Common myeloid progenitor, CD34-positive (primary cell): ENCODE measurements at regions not wholly inside any gene's neighbourhood (a gene's known extent, or its start where the extent isn't known, plus 50 kb on each side); places are given as distances from the start of the nearest gene placed in this dataset.

ENCODE experiments used
- CTCF ChIA-PET: fragments of 350-600 bp; sonication (Branson Sonifier 250); formaldehyde crosslinking; loops from one replicate; lab custom pipeline; 2021; ENCODE audit warnings: antibody characterized with exemption; lab: Charles Lee
- POLR2A ChIA-PET: fragments of 350-600 bp; sonication (Branson Sonifier 250); formaldehyde crosslinking; loops from one replicate; lab custom pipeline; 2021; ENCODE audit warnings: antibody characterized with exemption; lab: Charles Lee
- DNase-seq, 3 donors: peaks; one replicate each; pipeline versions ENCODE4 v3.0.0 to v3.0.0-alpha.2; 2013
- H3K27ac ChIP-seq, 2 experiments: 1 replicate in 1 of 2; 2 replicates in 1 of 2; pipeline ENCODE4 v1.7.0; 2013; ENCODE audit warnings: inconsistent platforms in 2 of 2, low read length in 2 of 2, mild to moderate bottlenecking in 2 of 2, low read depth in 1 of 2, moderate library complexity in 1 of 2; ENCODE audit not compliant: severe bottlenecking in 2 of 2, insufficient read depth in 1 of 2, poor library complexity in 1 of 2
- H3K27me3 ChIP-seq, 5 experiments: replicated peaks in 2 of 5; 1 replicate in 3 of 5; 2 replicates in 2 of 5; pipeline versions ENCODE4 v1.6.1 to v1.7.0; 2013; ENCODE audit warnings: low read length in 4 of 5, mild to moderate bottlenecking in 2 of 5, moderate library complexity in 2 of 5, inconsistent platforms in 1 of 5; ENCODE audit not compliant: insufficient read depth in 5 of 5, control insufficient read depth in 4 of 5
- H3K36me3 ChIP-seq, 4 experiments: 1 replicate in 2 of 4; 2 replicates in 2 of 4; pipeline versions ENCODE4 v1.6.1 to v1.7.0; 2013; ENCODE audit warnings: low read length in 3 of 4, control low read depth in 1 of 4, mild to moderate bottlenecking in 1 of 4; ENCODE audit not compliant: control insufficient read depth in 4 of 4, insufficient read depth in 4 of 4
- H3K4me1 ChIP-seq, 4 experiments: 1 replicate in 3 of 4; 2 replicates in 1 of 4; pipeline versions ENCODE4 v1.6.1 to v1.7.1; 2013; ENCODE audit warnings: low read length in 3 of 4, mild to moderate bottlenecking in 3 of 4, control low read depth in 1 of 4, inconsistent platforms in 1 of 4, moderate library complexity in 1 of 4; ENCODE audit not compliant: control insufficient read depth in 4 of 4, insufficient read depth in 4 of 4; ENCODE audit errors: control extremely low read depth in 1 of 4
- H3K4me3 ChIP-seq, 7 experiments: 1 replicate in 4 of 7; 2 replicates in 3 of 7; pipeline versions ENCODE4 v1.5.1 to v1.7.0; 2013; ENCODE audit warnings: mild to moderate bottlenecking in 7 of 7, low read length in 6 of 7, moderate library complexity in 6 of 7, inconsistent platforms in 2 of 7, low read depth in 2 of 7, control low read depth in 1 of 7; ENCODE audit not compliant: insufficient read depth in 4 of 7, control insufficient read depth in 1 of 7; ENCODE audit errors: extremely low read depth in 1 of 7
- H3K9me3 ChIP-seq, 5 experiments: 1 replicate in 4 of 5; 2 replicates in 1 of 5; pipeline versions ENCODE4 v1.6.1 to v1.7.1; 2013; ENCODE audit warnings: low read length in 4 of 5, mild to moderate bottlenecking in 2 of 5, inconsistent platforms in 1 of 5, low read depth in 1 of 5, moderate library complexity in 1 of 5; ENCODE audit not compliant: control insufficient read depth in 4 of 5, insufficient read depth in 2 of 5; ENCODE audit errors: control extremely low read depth in 1 of 5
- WGBS: methylation state at CpG from one replicate; pipeline ENCODE4 v1.1.5; 2013; ENCODE audit not compliant: insufficient coverage; 5-methylcytosine and 5-hydroxymethylcytosine counted together

DNA sequence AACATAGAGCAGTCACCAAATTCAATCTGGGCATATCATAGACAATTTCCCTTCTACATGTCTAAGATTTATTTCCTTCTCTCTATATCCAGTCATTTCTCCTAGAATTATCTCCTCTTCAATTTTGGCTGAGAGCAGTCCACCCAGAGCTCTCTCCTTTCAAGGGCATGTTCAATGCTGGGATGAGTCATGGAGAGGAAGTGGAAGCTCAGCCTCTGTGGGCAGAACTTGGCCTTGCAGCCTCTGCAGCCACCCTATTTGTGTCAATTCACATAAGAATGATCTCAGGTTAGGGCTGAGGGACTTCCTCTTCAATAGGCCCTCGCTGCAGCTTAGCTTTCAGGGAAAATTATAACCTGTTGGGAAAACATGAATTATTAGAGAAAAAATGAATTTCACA is 560.8 kb downstream of the POM121L12 start:
- no peak for DNase-seq
- ChIA-PET POLR2A (no interaction called here), CTCF (no interaction called here)
- no peaks in the 10 kb centered on the region for H3K9me3 ChIP-seq
- no peak overlapping the region for H3K4me3 ChIP-seq
- no peak overlapping the region for H3K27ac ChIP-seq
- H3K36me3 ChIP-seq, result no peaks in the 10 kb centered on the region
- H3K27me3 ChIP-seq, result no peaks in the 10 kb centered on the region
- no peaks in the 10 kb centered on the region for H3K4me1 ChIP-seq
- WGBS, result no CpG with 5 or more reads among the region's 1 CpG

DNA sequence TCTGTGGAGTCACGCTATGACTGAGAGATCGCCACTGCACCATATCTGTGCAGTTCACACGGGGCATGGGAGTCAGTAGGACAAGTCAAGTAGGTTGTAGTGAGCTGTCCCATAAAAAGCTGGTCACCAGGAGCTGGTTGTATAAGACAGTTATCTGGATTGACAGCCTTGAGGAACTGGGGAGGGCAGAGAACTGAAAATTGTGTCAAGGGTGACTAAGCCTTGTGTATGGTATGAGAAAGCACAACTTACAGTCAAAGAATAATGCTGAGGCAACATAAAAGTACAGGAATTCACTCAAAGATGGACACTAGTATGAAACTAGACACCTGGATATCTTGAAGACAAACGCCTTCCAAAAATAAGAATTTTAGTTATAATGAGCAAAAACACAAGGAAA is 564.9 kb downstream of the POM121L12 start:
- ChIA-PET POLR2A (no interaction called here), CTCF (no interaction called here)
- no peaks in the 10 kb centered on the region for H3K4me1 ChIP-seq
- no peak overlapping the region for H3K27ac ChIP-seq
- no peaks in the 10 kb centered on the region for H3K9me3 ChIP-seq
- no peak overlapping the region for H3K4me3 ChIP-seq
- no peaks in the 10 kb centered on the region for H3K27me3 ChIP-seq
- no peak for DNase-seq
- no peaks in the 10 kb centered on the region for H3K36me3 ChIP-seq
- WGBS, result 92% methylated on average over 3 of the region's 4 CpGs

DNA sequence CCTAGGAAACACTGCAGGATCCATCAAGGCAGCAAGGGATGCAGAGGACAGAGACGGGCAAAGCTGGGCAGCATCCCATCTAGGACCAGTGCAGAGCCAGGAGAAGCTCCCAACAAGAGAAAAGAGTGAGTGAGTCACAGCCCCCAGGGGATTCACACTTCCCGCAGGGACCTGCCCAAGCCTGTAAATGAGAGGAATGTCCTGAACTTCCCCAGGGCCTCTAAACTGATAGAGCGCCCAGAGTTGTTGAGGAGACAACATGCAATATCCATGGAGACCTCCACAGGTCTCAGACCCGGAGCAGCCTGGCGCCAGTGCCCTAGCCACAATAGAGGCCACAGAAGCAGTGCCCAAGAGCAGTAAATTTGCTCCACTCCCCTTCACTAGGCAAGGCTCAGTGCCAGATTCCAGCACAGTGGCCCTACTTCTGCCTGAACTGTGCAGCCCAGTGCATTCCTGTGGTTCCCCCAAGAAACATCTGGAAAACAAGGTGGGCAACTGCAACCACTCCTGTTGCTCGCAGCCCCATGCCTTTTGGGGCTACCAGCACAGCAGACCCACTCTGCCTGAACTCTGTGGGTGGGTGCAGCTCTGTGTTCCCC is 567.5 kb downstream of the POM121L12 start:
- Histone ChIP-seq H3K27ac (no peak overlapping the region), H3K4me1 (no peaks in the 10 kb centered on the region), H3K36me3 (no peaks in the 10 kb centered on the region), H3K27me3 (no peaks in the 10 kb centered on the region), H3K4me3 (no peak overlapping the region), H3K9me3 (no peaks in the 10 kb centered on the region)
- no peak for DNase-seq
- CTCF ChIA-PET, result no interaction called here
- POLR2A ChIA-PET, result no interaction called here
- WGBS, result 94% methylated on average over 6 of the region's 6 CpGs

DNA sequence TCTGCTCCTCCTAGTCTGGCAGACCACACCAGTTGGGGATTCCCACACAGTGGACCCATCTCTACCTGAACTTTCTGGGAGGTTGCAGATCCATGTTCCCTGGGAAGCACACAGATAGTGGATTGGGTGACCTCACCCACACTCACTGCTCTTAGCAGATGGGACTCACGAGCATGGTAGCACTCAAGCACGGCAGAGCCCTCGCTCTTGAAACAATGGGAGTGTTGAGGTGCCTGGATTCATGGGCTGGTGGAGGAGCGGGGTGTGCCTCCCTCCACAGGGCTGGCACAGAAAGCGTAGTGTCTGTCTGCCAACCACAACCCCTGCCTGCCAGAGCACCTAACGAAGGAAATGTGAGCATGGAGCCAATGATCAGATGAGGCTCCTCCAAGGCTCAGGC is 568.0 kb downstream of the POM121L12 start:
- 100% methylated on average over 5 of the region's 6 CpGs for WGBS
- ChIA-PET CTCF (no interaction called here), POLR2A (no interaction called here)
- DNase-seq, result no peak
- no peaks in the 10 kb centered on the region for H3K4me1 ChIP-seq
- no peaks in the 10 kb centered on the region for H3K9me3 ChIP-seq
- no peaks in the 10 kb centered on the region for H3K27me3 ChIP-seq
- no peak overlapping the region for H3K27ac ChIP-seq
- no peak overlapping the region for H3K4me3 ChIP-seq
- no peaks in the 10 kb centered on the region for H3K36me3 ChIP-seq

DNA sequence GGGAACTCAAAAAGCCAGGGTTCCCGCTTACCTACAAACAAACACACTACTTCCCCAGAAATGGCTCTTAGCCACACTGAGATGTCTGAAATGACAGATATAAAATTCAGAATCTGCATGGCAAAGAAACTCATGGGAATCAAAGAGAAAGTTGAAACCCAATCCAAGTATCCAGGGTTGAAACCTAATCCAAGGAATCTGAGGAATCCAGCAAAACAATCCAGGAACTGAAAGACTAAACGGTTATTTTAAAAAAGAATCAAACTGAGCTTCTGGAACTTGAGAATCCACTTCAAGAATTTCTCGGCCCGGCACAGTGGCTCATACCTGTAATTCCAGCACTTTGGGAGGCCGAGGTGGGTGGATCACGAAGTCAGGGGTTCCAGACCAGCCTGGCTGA is 568.8 kb downstream of the POM121L12 start:
- Histone ChIP-seq H3K9me3 (no peaks in the 10 kb centered on the region), H3K4me1 (no peaks in the 10 kb centered on the region), H3K27me3 (no peaks in the 10 kb centered on the region), H3K4me3 (no peak overlapping the region), H3K27ac (no peak overlapping the region), H3K36me3 (no peaks in the 10 kb centered on the region)
- WGBS, result 61% methylated on average over 3 of the region's 6 CpGs
- DNase-seq, result no peak
- ChIA-PET CTCF (no interaction called here), POLR2A (no interaction called here)

DNA sequence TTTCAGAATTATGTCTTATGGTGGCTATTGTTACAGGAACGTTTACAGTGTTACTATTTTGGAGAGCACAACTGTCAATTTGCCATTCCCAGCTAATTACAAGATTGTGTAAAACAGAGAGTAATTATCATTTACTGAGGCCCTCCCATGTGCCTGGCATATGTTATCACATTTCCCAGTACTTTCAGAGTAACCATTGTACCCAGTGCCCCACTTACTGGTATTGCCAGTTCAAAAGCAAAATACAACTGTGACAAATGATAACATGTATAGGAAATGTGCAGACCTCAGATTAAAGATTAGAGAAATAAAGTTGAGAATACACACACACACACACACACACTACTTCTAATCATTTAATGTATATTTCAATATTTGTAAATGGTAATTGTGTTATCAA is 572.5 kb downstream of the POM121L12 start:
- DNase-seq, result no peak
- Histone ChIP-seq H3K27ac (no peak overlapping the region), H3K9me3 (no peaks in the 10 kb centered on the region), H3K36me3 (no peaks in the 10 kb centered on the region), H3K27me3 (no peaks in the 10 kb centered on the region), H3K4me3 (no peak overlapping the region), H3K4me1 (no peaks in the 10 kb centered on the region)
- POLR2A ChIA-PET, result no interaction called here
- no CpG with 5 or more reads among the region's 1 CpG for WGBS
- CTCF ChIA-PET, result no interaction called here

DNA sequence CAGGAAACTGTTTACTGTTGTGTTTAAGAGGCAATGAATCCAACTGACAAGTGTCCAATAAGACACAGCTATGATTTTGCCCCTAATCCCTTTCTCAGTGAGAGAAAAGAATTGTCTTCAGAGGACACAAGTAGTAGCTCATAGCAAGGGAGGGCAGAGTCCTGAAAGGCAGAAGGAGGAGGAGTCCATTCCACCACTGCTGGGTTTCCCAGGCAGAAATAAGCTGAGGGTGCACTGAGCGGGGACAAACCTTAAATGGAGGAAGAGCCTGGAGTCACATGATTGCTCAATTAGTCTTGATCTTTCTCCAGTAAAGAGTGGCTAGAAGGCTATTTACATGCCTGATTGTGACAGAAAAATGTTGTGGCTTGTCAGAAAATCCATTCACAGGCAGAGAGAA is 573.8 kb downstream of the POM121L12 start:
- Histone ChIP-seq H3K4me3 (no peak overlapping the region), H3K4me1 (no peaks in the 10 kb centered on the region), H3K27ac (no peak overlapping the region), H3K27me3 (no peaks in the 10 kb centered on the region), H3K36me3 (no peaks in the 10 kb centered on the region), H3K9me3 (no peaks in the 10 kb centered on the region)
- WGBS, result 100% methylated on average over 1 of the region's 1 CpG
- CTCF ChIA-PET, result no interaction called here
- DNase-seq, result no peak
- POLR2A ChIA-PET, result no interaction called here
